ENCODE measurements at regions not wholly inside any gene's neighbourhood (a gene's known extent, or its start where the extent isn't known, plus 50 kb on each side); places are given as distances from the start of the nearest gene placed in this dataset.

- TF ChIP-seq CTCF (IDR thresholded peaks at IDR 0.05) (no peak), POLR2A (IDR thresholded peaks at IDR 0.05) (no peak), POLR2AphosphoS5 (IDR thresholded peaks at IDR 0.05) (no peak)
Measured at GRCh38 chr3:69659180-69659910, 79.9 kb upstream of the MITF start.
